ENCODE measurements at regions not wholly inside any gene's neighbourhood (a gene's known extent, or its start where the extent isn't known, plus 50 kb on each side); places are given as distances from the start of the nearest gene placed in this dataset.

DNA sequence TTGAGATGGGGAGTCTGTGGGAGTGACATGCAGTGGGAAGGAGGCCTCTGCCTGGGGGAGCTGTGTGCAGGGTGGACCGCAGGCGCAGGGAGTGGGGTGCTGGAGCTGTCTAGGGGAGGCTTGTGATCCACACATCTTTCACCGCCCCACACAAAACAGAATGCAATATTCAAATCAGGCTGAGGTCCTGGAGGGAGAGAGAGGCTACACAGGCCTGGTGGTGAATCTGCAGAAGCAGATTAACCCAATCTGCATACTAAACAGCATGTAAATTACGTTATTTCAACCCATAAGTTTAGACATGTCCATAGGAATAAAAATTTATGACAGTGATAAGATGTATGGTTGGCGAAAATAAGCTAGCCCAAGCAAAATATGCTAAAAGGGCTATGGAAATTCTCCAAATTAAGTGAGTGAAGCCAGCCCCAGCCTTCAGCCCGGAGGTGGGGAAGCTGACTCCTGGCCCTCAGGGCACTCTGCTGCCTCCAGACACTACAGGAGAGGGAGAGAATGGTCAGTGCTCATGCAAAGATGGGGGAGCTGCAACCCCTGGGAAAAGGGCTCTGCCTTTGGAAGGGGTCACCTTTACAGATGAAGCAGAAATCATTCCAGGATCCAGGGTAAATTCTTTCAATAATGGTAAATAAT, 156.2 kb upstream of the CTTNBP2NL start:
- no TSS peak for BruUV-seq (replicated peaks)
- intact Hi-C loops (cut with micrococcal nuclease) (no loop called here), dilution Hi-C loops (cut with HindIII; ENCODE audit: low sequenced_read_pairs, unreplicated experiment) (no loop called here), in situ Hi-C loops (cut with MboI; ENCODE audit: low sequenced_read_pairs) (no loop called here)
- Histone ChIP-seq H3K4ac (ENCODE audit: low read depth, low read length) (no peak overlapping the region), H3K4me1 (ENCODE audit: control insufficient read depth, insufficient read depth, low read length) (no peaks in the 10 kb centered on the region), H2BK20ac (ENCODE audit: low read depth, low read length) (no peak overlapping the region), H3K14ac (replicated peaks; ENCODE audit: low read depth, low read length) (no peak overlapping the region), H3K9me1 (ENCODE audit: insufficient read depth, low read length) (no peaks in the 10 kb centered on the region), H3K4me3 (ENCODE audit: insufficient read depth, low read depth, low read length) (no peak overlapping the region), H4K8ac (ENCODE audit: low read depth in 2 of 2, low read length in 2 of 2) (no peak overlapping the region), H3K56ac (ENCODE audit: extremely low read depth, insufficient read depth, low read length) (no peak overlapping the region), H2BK15ac (ENCODE audit: low read depth, low read length) (no peak overlapping the region), H4K5ac (ENCODE audit: low read depth, low read length) (no peak overlapping the region), H2AFZ (replicated peaks; ENCODE audit: low read length, poor library complexity) (no peak overlapping the region), H3K9me3 (ENCODE audit: control insufficient read depth, insufficient read depth, low read length) (no peaks in the 10 kb centered on the region), H3K27ac (ENCODE audit: insufficient read depth, low read length) (no peak overlapping the region), H3K9ac (ENCODE audit: low read depth, low read length) (no peak overlapping the region), H3K79me1 (ENCODE audit: low read depth in 1 of 2, low read length in 2 of 2) (no peaks in the 10 kb centered on the region), H3K23ac (ENCODE audit: low read depth, low read length) (no peak overlapping the region), H2AK5ac (ENCODE audit: low read depth, low read length) (no peak overlapping the region), H2BK120ac (ENCODE audit: low read depth, low read length) (no peak overlapping the region), H4K91ac (ENCODE audit: insufficient read depth, low read depth, low read length) (no peak overlapping the region), H4K20me1 (ENCODE audit: insufficient read depth, low read length) (no peaks in the 10 kb centered on the region), H3K18ac (ENCODE audit: low read depth, low read length) (no peak overlapping the region), H3K4me2 (ENCODE audit: low read depth, low read length) (no peak overlapping the region), H2AK9ac (replicated peaks; ENCODE audit: low read depth, low read length, poor library complexity) (no peak overlapping the region), H3K27me3 (ENCODE audit: control insufficient read depth, insufficient read depth, low read length) (peaks cover 2% of the 10 kb centered on the region; the same call in 1 of the 2 replicates), H2BK5ac (ENCODE audit: low read depth, low read length, poor library complexity, severe bottlenecking) (no peak overlapping the region), H3K36me3 (ENCODE audit: control insufficient read depth, insufficient read depth, low read length) (no peaks in the 10 kb centered on the region)
- CTCF ChIA-PET = no interaction called here
- ATAC-seq (ENCODE audit: low read depth) (no peak), DNase-seq (no peak)
- WGBS, 2 experiments (ENCODE audit: extremely low coverage in 2 of 2, insufficient read length in 1 of 2) = 50% methylated on average over 2 of the region's 6 CpGs; no CpG with 5 or more reads in 1 of the 2 experiments
- TF ChIP-seq BHLHE40 (IDR thresholded peaks at IDR 0.05; ENCODE audit: low read depth, low read length) = no peak
- TF ChIP-seq USF2 (IDR thresholded peaks at IDR 0.05; ENCODE audit: low read depth, low read length) = no peak
- no peak for TF ChIP-seq SMC3 (IDR thresholded peaks at IDR 0.05; ENCODE audit: low read depth, low read length)
- TF ChIP-seq MXI1 (IDR thresholded peaks at IDR 0.05; ENCODE audit: borderline replicate concordance, low read depth, low read length) = no peak
- TF ChIP-seq RCOR1 (IDR thresholded peaks at IDR 0.05; ENCODE audit: insufficient replicate concordance, low read length) = no peak
- TF ChIP-seq, protein P1, sequence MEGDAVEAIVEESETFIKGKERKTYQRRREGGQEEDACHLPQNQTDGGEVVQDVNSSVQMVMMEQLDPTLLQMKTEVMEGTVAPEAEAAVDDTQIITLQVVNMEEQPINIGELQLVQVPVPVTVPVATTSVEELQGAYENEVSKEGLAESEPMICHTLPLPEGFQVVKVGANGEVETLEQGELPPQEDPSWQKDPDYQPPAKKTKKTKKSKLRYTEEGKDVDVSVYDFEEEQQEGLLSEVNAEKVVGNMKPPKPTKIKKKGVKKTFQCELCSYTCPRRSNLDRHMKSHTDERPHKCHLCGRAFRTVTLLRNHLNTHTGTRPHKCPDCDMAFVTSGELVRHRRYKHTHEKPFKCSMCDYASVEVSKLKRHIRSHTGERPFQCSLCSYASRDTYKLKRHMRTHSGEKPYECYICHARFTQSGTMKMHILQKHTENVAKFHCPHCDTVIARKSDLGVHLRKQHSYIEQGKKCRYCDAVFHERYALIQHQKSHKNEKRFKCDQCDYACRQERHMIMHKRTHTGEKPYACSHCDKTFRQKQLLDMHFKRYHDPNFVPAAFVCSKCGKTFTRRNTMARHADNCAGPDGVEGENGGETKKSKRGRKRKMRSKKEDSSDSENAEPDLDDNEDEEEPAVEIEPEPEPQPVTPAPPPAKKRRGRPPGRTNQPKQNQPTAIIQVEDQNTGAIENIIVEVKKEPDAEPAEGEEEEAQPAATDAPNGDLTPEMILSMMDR (conservative IDR thresholded peaks at IDR 0.05; ENCODE audit: low read depth, low read length) = no peak
- TF ChIP-seq, protein P2, sequence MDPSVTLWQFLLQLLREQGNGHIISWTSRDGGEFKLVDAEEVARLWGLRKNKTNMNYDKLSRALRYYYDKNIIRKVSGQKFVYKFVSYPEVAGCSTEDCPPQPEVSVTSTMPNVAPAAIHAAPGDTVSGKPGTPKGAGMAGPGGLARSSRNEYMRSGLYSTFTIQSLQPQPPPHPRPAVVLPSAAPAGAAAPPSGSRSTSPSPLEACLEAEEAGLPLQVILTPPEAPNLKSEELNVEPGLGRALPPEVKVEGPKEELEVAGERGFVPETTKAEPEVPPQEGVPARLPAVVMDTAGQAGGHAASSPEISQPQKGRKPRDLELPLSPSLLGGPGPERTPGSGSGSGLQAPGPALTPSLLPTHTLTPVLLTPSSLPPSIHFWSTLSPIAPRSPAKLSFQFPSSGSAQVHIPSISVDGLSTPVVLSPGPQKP (IDR thresholded peaks at IDR 0.05; ENCODE audit: borderline replicate concordance, low read depth, low read length) = no peak
- TF ChIP-seq POLR2A (IDR thresholded peaks at IDR 0.05; ENCODE audit: low read depth, low read length) = no peak
- no peak for TF ChIP-seq MAFK (IDR thresholded peaks at IDR 0.05; ENCODE audit: low read depth, low read length)
- no peak for TF ChIP-seq CEBPB (IDR thresholded peaks at IDR 0.05; ENCODE audit: low read depth, low read length)
- no peak for TF ChIP-seq RAD21 (IDR thresholded peaks at IDR 0.05; ENCODE audit: low read length)
- TF ChIP-seq RFX5 (IDR thresholded peaks at IDR 0.05; ENCODE audit: low read depth, low read length) = no peak
- no peak for TF ChIP-seq MAZ (IDR thresholded peaks at IDR 0.05; ENCODE audit: borderline replicate concordance, low read depth, low read length)
- no peak for TF ChIP-seq NFE2L2 (IDR thresholded peaks at IDR 0.05; ENCODE audit: low read depth, low read length)
- TF ChIP-seq CHD1 (IDR thresholded peaks at IDR 0.05; ENCODE audit: low read depth, low read length) = no peak
- TF ChIP-seq FOS (IDR thresholded peaks at IDR 0.05; ENCODE audit: low read depth, low read length) = no peak
- POLR2A ChIA-PET (ENCODE audit: unreplicated experiment) = no interaction called here
